Hepatocyte (in vitro differentiated cells): ENCODE measurements at regions not wholly inside any gene's neighbourhood (a gene's known extent, or its start where the extent isn't known, plus 50 kb on each side); places are given as distances from the start of the nearest gene placed in this dataset.
"Not testable (repeated sequence)": the region's sequence is repeated elsewhere in the genome, so short reads cannot be mapped to it uniquely, and the experiment has no call there.

ENCODE experiments used
- DNase-seq: peaks from one replicate; pipeline ENCODE4 v3.0.0-alpha.2; 2016; ENCODE audit warnings: low spot score
- H2AFZ ChIP-seq: fragments of 200-600 bp; sonication (generic); 2 replicates; pipeline ENCODE4 v1.6.0; 2016; ENCODE audit warnings: antibody characterized with exemption, mild to moderate bottlenecking
- H3K27ac ChIP-seq: fragments of 200-600 bp; sonication (generic); 2 replicates; pipeline ENCODE4 v1.5.1; 2016; ENCODE audit warnings: mild to moderate bottlenecking
- H3K27me3 ChIP-seq: fragments of 200-600 bp; sonication (generic); 2 replicates; pipeline ENCODE4 v1.6.1; 2016
- H3K36me3 ChIP-seq: fragments of 200-600 bp; sonication (generic); replicated peaks from 2 replicates; pipeline ENCODE4 v1.5.1; 2016; ENCODE audit warnings: low read depth; ENCODE audit not compliant: insufficient read depth
- H3K4me1 ChIP-seq: fragments of 200-600 bp; sonication (generic); 2 replicates; pipeline ENCODE4 v1.5.1; 2016; ENCODE audit warnings: mild to moderate bottlenecking, moderate library complexity; ENCODE audit not compliant: insufficient read depth
- H3K4me2 ChIP-seq: fragments of 200-600 bp; sonication (generic); 2 replicates; pipeline ENCODE4 v1.6.0; 2016
- H3K4me3 ChIP-seq: fragments of 200-600 bp; sonication (generic); 2 replicates; pipeline ENCODE4 v1.5.1; 2016; ENCODE audit warnings: mild to moderate bottlenecking
- H3K79me2 ChIP-seq: fragments of 200-600 bp; sonication (generic); 2 replicates; pipeline ENCODE4 v1.6.0; 2017; ENCODE audit warnings: mild to moderate bottlenecking
- H3K9me2 ChIP-seq: fragments of 200-600 bp; sonication (generic); replicated peaks from 2 replicates; pipeline ENCODE4 v1.6.0; 2017; ENCODE audit warnings: mild to moderate bottlenecking; ENCODE audit not compliant: insufficient read depth
- H3K9me3 ChIP-seq: fragments of 200-600 bp; sonication (generic); 2 replicates; pipeline ENCODE4 v1.5.1; 2016; ENCODE audit warnings: low read depth, mild to moderate bottlenecking
- H4K20me1 ChIP-seq: fragments of 200-600 bp; sonication (generic); 2 replicates; pipeline ENCODE4 v1.6.0; 2016; ENCODE audit warnings: mild to moderate bottlenecking; ENCODE audit not compliant: insufficient read depth, poor library complexity, severe bottlenecking
- CTCF ChIP-seq: fragments of 200-600 bp; sonication (generic); IDR thresholded peaks from 2 replicates; pipeline ENCODE4 v1.5.1; 2016; ENCODE audit warnings: antibody characterized with exemption, mild to moderate bottlenecking; ENCODE audit not compliant: poor library complexity
- EZH2 ChIP-seq: fragments of 200-600 bp; sonication (generic); IDR thresholded peaks from 2 replicates; pipeline ENCODE4 v1.6.1; 2016; ENCODE audit warnings: antibody characterized with exemption, mild to moderate bottlenecking, borderline replicate concordance
- EZH2phosphoT487 ChIP-seq: fragments of 200-600 bp; sonication (generic); IDR thresholded peaks from one replicate; pipeline ENCODE4 v1.6.1; 2018; ENCODE audit warnings: antibody characterized with exemption, mild to moderate bottlenecking, low read depth, moderate library complexity; ENCODE audit not compliant: unreplicated experiment, severe bottlenecking
- WGBS: methylation state at CpG from one replicate; pipeline ENCODE4 v1.1.6; 2016; ENCODE audit warnings: low lambda C conversion rate; ENCODE audit errors: missing lambda C conversion rate; 5-methylcytosine and 5-hydroxymethylcytosine counted together

GRCh38 chr7:152912511-152912910, 153.0 kb downstream of the ACTR3B start:
- 92% methylated on average over 5 of the region's 5 CpGs for WGBS
- H3K9me3 ChIP-seq, result no peaks in the 10 kb centered on the region
- H2AFZ ChIP-seq, result no peak overlapping the region
- no peak overlapping the region for H3K27ac ChIP-seq
- H3K4me3 ChIP-seq, result no peak overlapping the region
- H3K4me1 ChIP-seq, result no peaks in the 10 kb centered on the region
- H4K20me1 ChIP-seq, result no peaks in the 10 kb centered on the region
- TF ChIP-seq EZH2, result no peak
- no peak for TF ChIP-seq CTCF
- no peak for TF ChIP-seq EZH2phosphoT487
- DNase-seq, result no peak
- H3K9me2 ChIP-seq, result no peaks in the 10 kb centered on the region
- H3K4me2 ChIP-seq, result no peak overlapping the region
- H3K36me3 ChIP-seq, result no peaks in the 10 kb centered on the region
- H3K79me2 ChIP-seq, result no peaks in the 10 kb centered on the region
- no peaks in the 10 kb centered on the region for H3K27me3 ChIP-seq

- DNase-seq, result no peak
- H3K9me3 ChIP-seq, result no peaks in the 10 kb centered on the region
- WGBS, result 72% methylated on average over 3 of the region's 3 CpGs
These were observed 153.9 kb downstream of the ACTR3B start for GRCh38 chr7:152913492-152913891.

GRCh38 chr7:152914014-152914844, 154.7 kb downstream of the ACTR3B start:
- no peaks in the 10 kb centered on the region for H3K9me3 ChIP-seq
- no peaks in the 10 kb centered on the region for H3K36me3 ChIP-seq
- 87% methylated on average over 5 of the region's 5 CpGs for WGBS
- H2AFZ ChIP-seq, result no peak overlapping the region
- H4K20me1 ChIP-seq, result no peaks in the 10 kb centered on the region
- H3K27ac ChIP-seq, result no peak overlapping the region
- no peak overlapping the region for H3K4me2 ChIP-seq
- no peak overlapping the region for H3K4me3 ChIP-seq
- no peaks in the 10 kb centered on the region for H3K4me1 ChIP-seq
- H3K27me3 ChIP-seq, result no peaks in the 10 kb centered on the region
- no peak for DNase-seq
- no peak for TF ChIP-seq EZH2phosphoT487
- no peak for TF ChIP-seq CTCF
- no peak for TF ChIP-seq EZH2
- H3K9me2 ChIP-seq, result no peaks in the 10 kb centered on the region
- no peaks in the 10 kb centered on the region for H3K79me2 ChIP-seq

More at GRCh38 chr7:152913492-152913891, 153.9 kb downstream of the ACTR3B start:
- no peak overlapping the region for H3K4me2 ChIP-seq
- H2AFZ ChIP-seq, result no peak overlapping the region
- H4K20me1 ChIP-seq, result no peaks in the 10 kb centered on the region
- no peaks in the 10 kb centered on the region for H3K79me2 ChIP-seq
- no peaks in the 10 kb centered on the region for H3K27me3 ChIP-seq
- H3K36me3 ChIP-seq, result no peaks in the 10 kb centered on the region
- H3K9me2 ChIP-seq, result no peaks in the 10 kb centered on the region
- TF ChIP-seq CTCF (no peak), EZH2phosphoT487 (no peak), EZH2 (no peak)
- no peak overlapping the region for H3K4me3 ChIP-seq
- H3K27ac ChIP-seq, result no peak overlapping the region
- no peaks in the 10 kb centered on the region for H3K4me1 ChIP-seq

GRCh38 chr7:152914845-152915102, 155.2 kb downstream of the ACTR3B start:
- H2AFZ ChIP-seq, H3K27me3 ChIP-seq, H3K4me1 ChIP-seq, H3K4me3 ChIP-seq, H4K20me1 ChIP-seq, H3K79me2 ChIP-seq, H3K36me3 ChIP-seq, H3K9me2 ChIP-seq, DNase-seq, H3K27ac ChIP-seq, H3K4me2 ChIP-seq, H3K9me3 ChIP-seq: not testable (repeated sequence)
- 96% methylated on average over 1 of the region's 1 CpG for WGBS
